Kasumi-1 (cell line): ENCODE measurements at regions not wholly inside any gene's neighbourhood (a gene's known extent, or its start where the extent isn't known, plus 50 kb on each side); places are given as distances from the start of the nearest gene placed in this dataset.
"Not testable (repeated sequence)": the region's sequence is repeated elsewhere in the genome, so short reads cannot be mapped to it uniquely, and the experiment has no call there.

Experiments
- DNase-seq, 2 experiments: peaks; one replicate each; lab custom pipeline; 2025; lab: John Stamatoyannopoulos, UW

GRCh38 chr1:182260516-182260915 lies 131.1 kb downstream of the GLUL start:
- no peak for DNase-seq

- peak; percentile 80 to 85 for DNase-seq
Observed at GRCh38 chr1:182259968-182260367, 131.6 kb downstream of the GLUL start.

- peak; percentile 100 for DNase-seq
Observed at GRCh38 chr1:182259229-182259872, 132.2 kb downstream of the GLUL start.

GRCh38 chr1:182257369-182258063 lies 134.1 kb downstream of the GLUL start:
- no peak for DNase-seq

- no peak for DNase-seq
Observed at GRCh38 chr1:182256931-182257330, 134.7 kb downstream of the GLUL start.

- no peak for DNase-seq
Observed at GRCh38 chr1:182255494-182255893, 136.1 kb downstream of the GLUL start.

- no peak for DNase-seq
Observed at GRCh38 chr1:182253319-182253860, 138.2 kb downstream of the GLUL start.

GRCh38 chr1:182251561-182251960 lies 140.0 kb downstream of the GLUL start:
- no peak for DNase-seq

- DNase-seq: no peak
Observed at GRCh38 chr1:182249201-182249676, 142.4 kb downstream of the GLUL start.

GRCh38 chr1:182248721-182249120 lies 142.9 kb downstream of the GLUL start:
- no peak for DNase-seq

- not testable (repeated sequence) for DNase-seq
Observed at GRCh38 chr1:182247813-182248212, 143.8 kb downstream of the GLUL start.

GRCh38 chr1:182246783-182247182 lies 144.8 kb downstream of the GLUL start:
- DNase-seq: no peak

- no peak for DNase-seq
Observed at GRCh38 chr1:182245040-182245439, 146.6 kb downstream of the GLUL start.

- no peak for DNase-seq
Observed at GRCh38 chr1:182244451-182244850, 147.1 kb downstream of the GLUL start.

- DNase-seq: no peak
Observed at GRCh38 chr1:182242641-182243040, 148.9 kb downstream of the GLUL start.

GRCh38 chr1:182240085-182240484 lies 151.5 kb downstream of the GLUL start:
- DNase-seq: no peak

- DNase-seq: no peak
Observed at GRCh38 chr1:182238421-182238820, 153.2 kb downstream of the GLUL start.

- DNase-seq: no peak
Observed at GRCh38 chr1:182237329-182237728, 154.3 kb downstream of the GLUL start.

- DNase-seq: no peak
Observed at GRCh38 chr1:182236651-182237077, 154.9 kb downstream of the GLUL start.

GRCh38 chr1:182235952-182236650 lies 155.5 kb downstream of the GLUL start:
- DNase-seq: no peak

GRCh38 chr1:182235604-182235951 lies 156.0 kb downstream of the GLUL start:
- DNase-seq: no peak

GRCh38 chr1:182229921-182230491 lies 161.6 kb downstream of the GLUL start:
- no peak for DNase-seq
